ENCODE measurements at regions not wholly inside any gene's neighbourhood (a gene's known extent, or its start where the extent isn't known, plus 50 kb on each side); places are given as distances from the start of the nearest gene placed in this dataset.

DNA sequence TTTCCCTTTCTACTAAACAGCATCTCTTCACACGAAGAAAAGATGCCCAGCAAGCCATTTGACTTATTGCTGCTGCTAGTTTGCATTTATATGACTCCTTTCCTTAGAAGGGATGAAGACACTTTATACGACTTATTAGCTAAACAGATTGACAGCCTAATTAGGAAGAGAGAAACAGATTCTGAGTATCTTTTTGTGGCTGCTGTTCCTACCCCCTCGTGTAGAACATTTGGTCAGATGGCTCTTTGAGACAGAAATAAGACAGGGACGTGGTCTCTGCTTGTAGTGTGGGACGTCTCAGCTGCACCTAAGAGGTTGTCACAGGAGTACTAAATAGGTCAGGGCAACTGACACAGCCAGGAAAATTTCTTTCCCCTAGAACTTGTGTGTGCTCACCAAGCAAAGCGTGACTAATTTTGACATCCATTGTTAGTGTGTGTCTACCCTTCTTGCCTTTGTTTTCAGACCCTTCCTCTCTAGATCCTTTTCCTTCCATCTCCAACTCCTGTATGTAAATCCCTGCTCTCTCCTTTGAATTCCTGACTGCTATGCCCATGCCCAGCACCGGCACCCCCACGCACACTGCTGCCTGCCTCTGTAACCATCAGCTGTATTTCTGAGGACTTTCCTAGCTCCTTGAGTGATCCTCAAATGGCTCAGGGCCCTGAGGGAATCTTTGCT is 83.2 kb downstream of the DAD1 start:
- H3K56ac ChIP-seq (ENCODE audit: extremely low read depth, insufficient read depth, low read length): no peak overlapping the region
- H3K27ac ChIP-seq (ENCODE audit: insufficient read depth, low read length): no peak overlapping the region
- no peak overlapping the region for H2BK120ac ChIP-seq (ENCODE audit: low read depth, low read length)
- H3K9me1 ChIP-seq (ENCODE audit: insufficient read depth, low read length): no peaks in the 10 kb centered on the region
- no peak overlapping the region for H4K5ac ChIP-seq (ENCODE audit: low read depth, low read length)
- peaks cover 4% of the 10 kb centered on the region for H3K4me1 ChIP-seq (ENCODE audit: control insufficient read depth, insufficient read depth, low read length)
- no peak overlapping the region for H3K4me2 ChIP-seq (ENCODE audit: low read depth, low read length)
- dilution Hi-C loops (cut with HindIII; ENCODE audit: low sequenced_read_pairs, unreplicated experiment) (no loop called here), intact Hi-C loops (cut with micrococcal nuclease) (no loop called here), in situ Hi-C loops (cut with MboI; ENCODE audit: low sequenced_read_pairs) (no loop called here)
- DNase-seq: no peak
- no peak overlapping the region for H4K91ac ChIP-seq (ENCODE audit: insufficient read depth, low read depth, low read length)
- 40% methylated on average over 1 of the region's 8 CpGs; no CpG with 5 or more reads in 1 of the 2 experiments for WGBS, 2 experiments (ENCODE audit: extremely low coverage in 2 of 2, insufficient read length in 1 of 2)
- H2AFZ ChIP-seq (replicated peaks; ENCODE audit: low read length, poor library complexity): no peak overlapping the region
- H3K4me3 ChIP-seq (ENCODE audit: insufficient read depth, low read depth, low read length): no peak overlapping the region
- no peak overlapping the region for H4K8ac ChIP-seq (ENCODE audit: low read depth in 2 of 2, low read length in 2 of 2)
- H3K9me3 ChIP-seq (ENCODE audit: control insufficient read depth, insufficient read depth, low read length): no peaks in the 10 kb centered on the region
- H2BK20ac ChIP-seq (ENCODE audit: low read depth, low read length): no peak overlapping the region
- BruUV-seq (replicated peaks): no TSS peak
- no peak overlapping the region for H3K23ac ChIP-seq (ENCODE audit: low read depth, low read length)
- no peak for ATAC-seq (ENCODE audit: low read depth)
- peaks cover 18% of the 10 kb centered on the region for H3K27me3 ChIP-seq (ENCODE audit: control insufficient read depth, insufficient read depth, low read length)
- no peak overlapping the region for H3K4ac ChIP-seq (ENCODE audit: low read depth, low read length)
- no peak overlapping the region for H2AK9ac ChIP-seq (replicated peaks; ENCODE audit: low read depth, low read length, poor library complexity)
- no peak overlapping the region for H3K14ac ChIP-seq (replicated peaks; ENCODE audit: low read depth, low read length)
- CTCF ChIA-PET: no interaction called here
- no peaks in the 10 kb centered on the region for H3K36me3 ChIP-seq (ENCODE audit: control insufficient read depth, insufficient read depth, low read length)
- no peak for TF ChIP-seq POLR2A (IDR thresholded peaks at IDR 0.05; ENCODE audit: low read depth, low read length)
- no peak for TF ChIP-seq RAD21 (IDR thresholded peaks at IDR 0.05; ENCODE audit: low read length)
- TF ChIP-seq NFE2L2 (IDR thresholded peaks at IDR 0.05; ENCODE audit: low read depth, low read length): no peak
- no peak for TF ChIP-seq RFX5 (IDR thresholded peaks at IDR 0.05; ENCODE audit: low read depth, low read length)
- TF ChIP-seq MXI1 (IDR thresholded peaks at IDR 0.05; ENCODE audit: borderline replicate concordance, low read depth, low read length): no peak
- no peak for TF ChIP-seq FOS (IDR thresholded peaks at IDR 0.05; ENCODE audit: low read depth, low read length)
- H3K9ac ChIP-seq (ENCODE audit: low read depth, low read length): no peak overlapping the region
- no peak overlapping the region for H3K18ac ChIP-seq (ENCODE audit: low read depth, low read length)
- POLR2A ChIA-PET (ENCODE audit: unreplicated experiment): no interaction called here
- no peak overlapping the region for H2AK5ac ChIP-seq (ENCODE audit: low read depth, low read length)
- H4K20me1 ChIP-seq (ENCODE audit: insufficient read depth, low read length): no peaks in the 10 kb centered on the region
- H2BK5ac ChIP-seq (ENCODE audit: low read depth, low read length, poor library complexity, severe bottlenecking): no peak overlapping the region
- H2BK15ac ChIP-seq (ENCODE audit: low read depth, low read length): no peak overlapping the region
- H3K79me1 ChIP-seq (ENCODE audit: low read depth in 1 of 2, low read length in 2 of 2): no peaks in the 10 kb centered on the region

Data from IMR-90 (cell line).